HG03097 (cell line): ENCODE measurements at regions not wholly inside any gene's neighbourhood (a gene's known extent, or its start where the extent isn't known, plus 50 kb on each side); places are given as distances from the start of the nearest gene placed in this dataset.

ENCODE experiments used
- ATAC-seq: cut with Tn5 transposase; IDR thresholded peaks from one replicate; pipeline ENCODE4 v1.9.1; 2021; ENCODE audit not compliant: unreplicated experiment, low FRiP score

- ATAC-seq = no peak
These were observed 141.0 kb downstream of the TNFSF18 start for GRCh38 chr1:172909606-172910326.

GRCh38 chr1:172912765-172913260, 137.9 kb downstream of the TNFSF18 start:
- ATAC-seq = no peak

- no peak for ATAC-seq
These were observed 136.1 kb downstream of the TNFSF18 start for GRCh38 chr1:172914501-172915144.

GRCh38 chr1:172915271-172915670, 135.5 kb downstream of the TNFSF18 start:
- ATAC-seq = no peak

- ATAC-seq = no peak
These were observed 134.6 kb downstream of the TNFSF18 start for GRCh38 chr1:172916116-172916515.

- ATAC-seq = no peak
These were observed 132.8 kb downstream of the TNFSF18 start for GRCh38 chr1:172917972-172918371.

- no peak for ATAC-seq
These were observed 132.3 kb downstream of the TNFSF18 start for GRCh38 chr1:172918478-172918877.

- no peak for ATAC-seq
These were observed 124.7 kb downstream of the TNFSF18 start for GRCh38 chr1:172926070-172926469.

- no peak for ATAC-seq
These were observed 122.3 kb downstream of the TNFSF18 start for GRCh38 chr1:172928412-172928811.

- no peak for ATAC-seq
These were observed 121.7 kb downstream of the TNFSF18 start for GRCh38 chr1:172929006-172929405.

GRCh38 chr1:172930142-172930541, 120.6 kb downstream of the TNFSF18 start:
- ATAC-seq = no peak

GRCh38 chr1:172931340-172931739, 119.4 kb downstream of the TNFSF18 start:
- ATAC-seq = no peak

- ATAC-seq = no peak
These were observed 119.0 kb downstream of the TNFSF18 start for GRCh38 chr1:172931761-172932160.

- no peak for ATAC-seq
These were observed 117.8 kb downstream of the TNFSF18 start for GRCh38 chr1:172932981-172933380.

GRCh38 chr1:172934417-172934762, 116.4 kb downstream of the TNFSF18 start:
- ATAC-seq = no peak

GRCh38 chr1:172935062-172935592, 115.6 kb downstream of the TNFSF18 start:
- no peak for ATAC-seq

GRCh38 chr1:172936088-172936645, 114.6 kb downstream of the TNFSF18 start:
- ATAC-seq = no peak

GRCh38 chr1:172938681-172939080, 112.1 kb downstream of the TNFSF18 start:
- ATAC-seq = no peak

- ATAC-seq = no peak
These were observed 111.3 kb downstream of the TNFSF18 start for GRCh38 chr1:172939475-172939874.

- no peak for ATAC-seq
These were observed 110.4 kb downstream of the TNFSF18 start for GRCh38 chr1:172940174-172940855.

GRCh38 chr1:172941471-172941870, 109.3 kb downstream of the TNFSF18 start:
- ATAC-seq = no peak
